ENCODE measurements at regions not wholly inside any gene's neighbourhood (a gene's known extent, or its start where the extent isn't known, plus 50 kb on each side); places are given as distances from the start of the nearest gene placed in this dataset.

GRCh38 chr14:98417001-98417400, 855.0 kb downstream of the BCL11B start:
- no peak for TF ChIP-seq CTCF (IDR thresholded peaks at IDR 0.05)
- no peak for TF ChIP-seq POLR2A (IDR thresholded peaks at IDR 0.05)
- TF ChIP-seq POLR2AphosphoS5 (IDR thresholded peaks at IDR 0.05), result no peak

All from prostate gland (tissue), 2 donors.